GM23338 (cell line): ENCODE measurements at regions not wholly inside any gene's neighbourhood (a gene's known extent, or its start where the extent isn't known, plus 50 kb on each side); places are given as distances from the start of the nearest gene placed in this dataset.

ENCODE experiments used
- ATAC-seq: fragments of 200-7000 bp; cut with Tn5 transposase; 3 replicates; pipeline ENCODE4 v1.9.1; 2020
- DNase-seq: peaks from one replicate; pipeline ENCODE4 v3.0.0-alpha.2; 2015; ENCODE audit warnings: low spot score
- H2AFZ ChIP-seq: fragments of 200-600 bp; sonication (generic); 2 replicates; pipeline ENCODE4 v1.8.0; 2016; ENCODE audit warnings: antibody characterized with exemption, mild to moderate bottlenecking, moderate library complexity
- H3F3A ChIP-seq: fragments of 200-600 bp; sonication (generic); replicated peaks from 2 replicates; pipeline ENCODE4 v1.8.0; 2017; ENCODE audit warnings: antibody characterized with exemption, mixed run types, low read depth
- H3K27ac ChIP-seq: fragments of 200-600 bp; sonication (generic); 2 replicates; pipeline ENCODE4 v1.6.1; 2016; ENCODE audit warnings: low read depth
- H3K27me3 ChIP-seq: fragments of 200-600 bp; sonication (generic); 2 replicates; pipeline ENCODE4 v1.8.0; 2016; ENCODE audit warnings: mild to moderate bottlenecking, mixed run types, moderate library complexity; ENCODE audit not compliant: insufficient read depth
- H3K36me3 ChIP-seq: fragments of 200-600 bp; sonication (generic); 2 replicates; pipeline ENCODE4 v1.8.0; 2016; ENCODE audit warnings: mild to moderate bottlenecking; ENCODE audit not compliant: insufficient read depth
- H3K4me1 ChIP-seq: fragments of 200-600 bp; sonication (generic); 2 replicates; pipeline ENCODE4 v1.8.0; 2016; ENCODE audit warnings: mild to moderate bottlenecking, moderate library complexity; ENCODE audit not compliant: insufficient read depth
- H3K4me2 ChIP-seq: fragments of 200-600 bp; sonication (generic); 2 replicates; pipeline ENCODE4 v1.7.1; 2017; ENCODE audit warnings: mixed run types
- H3K4me3 ChIP-seq: fragments of 200-600 bp; sonication (generic); 2 replicates; pipeline ENCODE4 v1.6.1; 2016; ENCODE audit warnings: mixed run types
- H3K79me2 ChIP-seq: fragments of 200-600 bp; sonication (generic); replicated peaks from 2 replicates; pipeline ENCODE4 v1.8.0; 2017; ENCODE audit warnings: mild to moderate bottlenecking; ENCODE audit not compliant: insufficient read depth
- H3K9me2 ChIP-seq: fragments of 200-600 bp; sonication (generic); 2 replicates; pipeline ENCODE4 v1.8.0; 2017; ENCODE audit not compliant: insufficient read depth
- H4K20me1 ChIP-seq: fragments of 200-600 bp; sonication (generic); replicated peaks from 2 replicates; pipeline ENCODE4 v1.8.0; 2017; ENCODE audit warnings: mild to moderate bottlenecking; ENCODE audit not compliant: insufficient read depth
- H3K27ac Mint-ChIP-seq: 2 replicates; pipeline ENCODE4 v1.8.0; 2020; ENCODE audit warnings: inconsistent platforms, mild to moderate bottlenecking, moderate library complexity, mixed read lengths
- H3K27me3 Mint-ChIP-seq: 3 replicates; pipeline ENCODE4 v1.8.0; 2022; ENCODE audit warnings: low read depth, mild to moderate bottlenecking, moderate library complexity, mixed read lengths, inconsistent platforms; ENCODE audit not compliant: insufficient read depth, poor library complexity
- H3K36me3 Mint-ChIP-seq: 3 replicates; pipeline ENCODE4 v1.8.0; 2021; ENCODE audit warnings: low read depth, mild to moderate bottlenecking, inconsistent platforms, moderate library complexity, mixed read lengths
- H3K4me1 Mint-ChIP-seq: 3 replicates; pipeline ENCODE4 v1.8.0; 2020; ENCODE audit warnings: mild to moderate bottlenecking, inconsistent platforms, mixed read lengths
- H3K4me3 Mint-ChIP-seq: 3 replicates; pipeline ENCODE4 v1.8.0; 2021; ENCODE audit warnings: moderate library complexity, mild to moderate bottlenecking, inconsistent platforms, mixed read lengths
- H3K9me3 Mint-ChIP-seq: 3 replicates; pipeline ENCODE4 v1.8.0; 2020; ENCODE audit warnings: moderate library complexity, mild to moderate bottlenecking, inconsistent platforms, mixed read lengths
- CREB1 ChIP-seq: fragments of 250-450 bp; sonication (Bioruptor Pico); IDR thresholded peaks from 2 replicates; pipeline ENCODE4 v1.5.0; 2020; ENCODE audit warnings: low read depth, mild to moderate bottlenecking, moderate library complexity
- EZH2 ChIP-seq: fragments of 200-600 bp; sonication (generic); IDR thresholded peaks from one replicate; pipeline ENCODE4 v1.8.0; 2017; ENCODE audit warnings: antibody characterized with exemption, mild to moderate bottlenecking, low read depth; ENCODE audit not compliant: unreplicated experiment
- NANOG ChIP-seq: IDR thresholded peaks from 2 replicates; pipeline ENCODE4 v1.6.1; 2016; ENCODE audit warnings: antibody characterized with exemption, borderline replicate concordance
- POLR2AphosphoS5 ChIP-seq: IDR thresholded peaks from 2 replicates; pipeline ENCODE4 v1.6.1; 2016; ENCODE audit warnings: antibody characterized with exemption, low read depth
- STAT1 ChIP-seq: IDR thresholded peaks from one replicate; pipeline ENCODE4 v1.6.1; 2016; ENCODE audit warnings: antibody characterized with exemption; ENCODE audit not compliant: unreplicated experiment
- ZNF114 ChIP-seq: fragments of 250-450 bp; sonication (Bioruptor Pico); IDR thresholded peaks from 2 replicates; pipeline ENCODE4 v1.5.0; 2020; ENCODE audit warnings: mild to moderate bottlenecking, moderate library complexity
- ZNF331 ChIP-seq: fragments of 250-450 bp; sonication (Bioruptor Pico); IDR thresholded peaks from 2 replicates; pipeline ENCODE4 v1.5.0; 2020; ENCODE audit warnings: low read depth, mild to moderate bottlenecking, moderate library complexity
- TF ChIP-seq, protein P1 (sequence below): fragments of 250-450 bp; sonication (Bioruptor Pico); IDR thresholded peaks from 2 replicates; pipeline ENCODE4 v1.5.0; 2020; ENCODE audit warnings: mild to moderate bottlenecking, moderate library complexity
- TF ChIP-seq, protein P2 (sequence below): IDR thresholded peaks from one replicate; pipeline ENCODE4 v1.6.1; 2018; ENCODE audit warnings: antibody characterized with exemption; ENCODE audit not compliant: unreplicated experiment
- TF ChIP-seq, protein P3 (sequence below), 2 experiments: fragments of 200-600 bp in 1 of 2; sonication (generic) in 1 of 2; conservative IDR thresholded peaks; 2 replicates each; pipeline versions ENCODE4 v1.5.1 to v1.6.1; 2016 to 2017; ENCODE audit warnings: antibody characterized with exemption in 2 of 2, low read depth in 2 of 2, mild to moderate bottlenecking in 2 of 2, moderate library complexity in 1 of 2
- TF ChIP-seq, protein P4 (sequence below): IDR thresholded peaks from 2 replicates; pipeline ENCODE4 v1.6.1; 2016; ENCODE audit warnings: antibody characterized with exemption

DNA sequence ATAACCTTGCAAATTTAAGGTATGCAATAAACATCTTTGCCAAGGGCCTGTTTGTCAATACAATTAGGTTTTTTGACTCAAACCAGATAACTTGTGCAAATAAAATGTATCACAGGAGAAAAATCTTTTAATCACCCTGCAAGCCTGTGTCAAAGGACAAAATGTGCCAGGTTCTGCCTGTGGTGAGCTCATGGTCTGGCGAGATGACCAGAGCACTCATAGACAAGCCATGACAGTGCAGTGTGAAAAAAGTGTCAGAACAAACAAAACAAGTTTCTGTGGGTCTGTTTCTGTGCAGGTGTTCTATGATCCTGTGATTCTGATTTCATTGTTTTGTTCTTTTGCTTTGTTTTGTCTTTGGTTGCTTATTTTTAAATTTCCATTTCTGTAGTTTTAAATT is 847.2 kb downstream of the VRK1 start (continued):
- TF ChIP-seq, protein P1, sequence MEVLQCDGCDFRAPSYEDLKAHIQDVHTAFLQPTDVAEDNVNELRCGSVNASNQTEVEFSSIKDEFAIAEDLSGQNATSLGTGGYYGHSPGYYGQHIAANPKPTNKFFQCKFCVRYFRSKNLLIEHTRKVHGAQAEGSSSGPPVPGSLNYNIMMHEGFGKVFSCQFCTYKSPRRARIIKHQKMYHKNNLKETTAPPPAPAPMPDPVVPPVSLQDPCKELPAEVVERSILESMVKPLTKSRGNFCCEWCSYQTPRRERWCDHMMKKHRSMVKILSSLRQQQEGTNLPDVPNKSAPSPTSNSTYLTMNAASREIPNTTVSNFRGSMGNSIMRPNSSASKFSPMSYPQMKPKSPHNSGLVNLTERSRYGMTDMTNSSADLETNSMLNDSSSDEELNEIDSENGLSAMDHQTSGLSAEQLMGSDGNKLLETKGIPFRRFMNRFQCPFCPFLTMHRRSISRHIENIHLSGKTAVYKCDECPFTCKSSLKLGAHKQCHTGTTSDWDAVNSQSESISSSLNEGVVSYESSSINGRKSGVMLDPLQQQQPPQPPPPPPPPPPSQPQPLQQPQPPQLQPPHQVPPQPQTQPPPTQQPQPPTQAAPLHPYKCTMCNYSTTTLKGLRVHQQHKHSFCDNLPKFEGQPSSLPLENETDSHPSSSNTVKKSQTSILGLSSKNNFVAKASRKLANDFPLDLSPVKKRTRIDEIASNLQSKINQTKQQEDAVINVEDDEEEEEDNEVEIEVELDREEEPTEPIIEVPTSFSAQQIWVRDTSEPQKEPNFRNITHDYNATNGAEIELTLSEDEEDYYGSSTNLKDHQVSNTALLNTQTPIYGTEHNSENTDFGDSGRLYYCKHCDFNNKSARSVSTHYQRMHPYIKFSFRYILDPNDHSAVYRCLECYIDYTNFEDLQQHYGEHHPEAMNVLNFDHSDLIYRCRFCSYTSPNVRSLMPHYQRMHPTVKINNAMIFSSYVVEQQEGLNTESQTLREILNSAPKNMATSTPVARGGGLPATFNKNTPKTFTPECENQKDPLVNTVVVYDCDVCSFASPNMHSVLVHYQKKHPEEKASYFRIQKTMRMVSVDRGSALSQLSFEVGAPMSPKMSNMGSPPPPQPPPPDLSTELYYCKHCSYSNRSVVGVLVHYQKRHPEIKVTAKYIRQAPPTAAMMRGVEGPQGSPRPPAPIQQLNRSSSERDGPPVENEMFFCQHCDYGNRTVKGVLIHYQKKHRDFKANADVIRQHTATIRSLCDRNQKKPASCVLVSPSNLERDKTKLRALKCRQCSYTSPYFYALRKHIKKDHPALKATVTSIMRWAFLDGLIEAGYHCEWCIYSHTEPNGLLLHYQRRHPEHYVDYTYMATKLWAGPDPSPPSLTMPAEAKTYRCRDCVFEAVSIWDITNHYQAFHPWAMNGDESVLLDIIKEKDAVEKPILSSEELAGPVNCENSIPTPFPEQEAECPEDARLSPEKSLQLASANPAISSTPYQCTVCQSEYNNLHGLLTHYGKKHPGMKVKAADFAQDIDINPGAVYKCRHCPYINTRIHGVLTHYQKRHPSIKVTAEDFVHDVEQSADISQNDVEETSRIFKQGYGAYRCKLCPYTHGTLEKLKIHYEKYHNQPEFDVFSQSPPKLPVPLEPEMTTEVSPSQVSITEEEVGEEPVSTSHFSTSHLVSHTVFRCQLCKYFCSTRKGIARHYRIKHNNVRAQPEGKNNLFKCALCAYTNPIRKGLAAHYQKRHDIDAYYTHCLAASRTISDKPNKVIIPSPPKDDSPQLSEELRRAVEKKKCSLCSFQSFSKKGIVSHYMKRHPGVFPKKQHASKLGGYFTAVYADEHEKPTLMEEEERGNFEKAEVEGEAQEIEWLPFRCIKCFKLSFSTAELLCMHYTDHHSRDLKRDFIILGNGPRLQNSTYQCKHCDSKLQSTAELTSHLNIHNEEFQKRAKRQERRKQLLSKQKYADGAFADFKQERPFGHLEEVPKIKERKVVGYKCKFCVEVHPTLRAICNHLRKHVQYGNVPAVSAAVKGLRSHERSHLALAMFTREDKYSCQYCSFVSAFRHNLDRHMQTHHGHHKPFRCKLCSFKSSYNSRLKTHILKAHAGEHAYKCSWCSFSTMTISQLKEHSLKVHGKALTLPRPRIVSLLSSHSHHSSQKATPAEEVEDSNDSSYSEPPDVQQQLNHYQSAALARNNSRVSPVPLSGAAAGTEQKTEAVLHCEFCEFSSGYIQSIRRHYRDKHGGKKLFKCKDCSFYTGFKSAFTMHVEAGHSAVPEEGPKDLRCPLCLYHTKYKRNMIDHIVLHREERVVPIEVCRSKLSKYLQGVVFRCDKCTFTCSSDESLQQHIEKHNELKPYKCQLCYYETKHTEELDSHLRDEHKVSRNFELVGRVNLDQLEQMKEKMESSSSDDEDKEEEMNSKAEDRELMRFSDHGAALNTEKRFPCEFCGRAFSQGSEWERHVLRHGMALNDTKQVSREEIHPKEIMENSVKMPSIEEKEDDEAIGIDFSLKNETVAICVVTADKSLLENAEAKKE (CRISPR knock-in tag): no peak
- TF ChIP-seq, protein P2, sequence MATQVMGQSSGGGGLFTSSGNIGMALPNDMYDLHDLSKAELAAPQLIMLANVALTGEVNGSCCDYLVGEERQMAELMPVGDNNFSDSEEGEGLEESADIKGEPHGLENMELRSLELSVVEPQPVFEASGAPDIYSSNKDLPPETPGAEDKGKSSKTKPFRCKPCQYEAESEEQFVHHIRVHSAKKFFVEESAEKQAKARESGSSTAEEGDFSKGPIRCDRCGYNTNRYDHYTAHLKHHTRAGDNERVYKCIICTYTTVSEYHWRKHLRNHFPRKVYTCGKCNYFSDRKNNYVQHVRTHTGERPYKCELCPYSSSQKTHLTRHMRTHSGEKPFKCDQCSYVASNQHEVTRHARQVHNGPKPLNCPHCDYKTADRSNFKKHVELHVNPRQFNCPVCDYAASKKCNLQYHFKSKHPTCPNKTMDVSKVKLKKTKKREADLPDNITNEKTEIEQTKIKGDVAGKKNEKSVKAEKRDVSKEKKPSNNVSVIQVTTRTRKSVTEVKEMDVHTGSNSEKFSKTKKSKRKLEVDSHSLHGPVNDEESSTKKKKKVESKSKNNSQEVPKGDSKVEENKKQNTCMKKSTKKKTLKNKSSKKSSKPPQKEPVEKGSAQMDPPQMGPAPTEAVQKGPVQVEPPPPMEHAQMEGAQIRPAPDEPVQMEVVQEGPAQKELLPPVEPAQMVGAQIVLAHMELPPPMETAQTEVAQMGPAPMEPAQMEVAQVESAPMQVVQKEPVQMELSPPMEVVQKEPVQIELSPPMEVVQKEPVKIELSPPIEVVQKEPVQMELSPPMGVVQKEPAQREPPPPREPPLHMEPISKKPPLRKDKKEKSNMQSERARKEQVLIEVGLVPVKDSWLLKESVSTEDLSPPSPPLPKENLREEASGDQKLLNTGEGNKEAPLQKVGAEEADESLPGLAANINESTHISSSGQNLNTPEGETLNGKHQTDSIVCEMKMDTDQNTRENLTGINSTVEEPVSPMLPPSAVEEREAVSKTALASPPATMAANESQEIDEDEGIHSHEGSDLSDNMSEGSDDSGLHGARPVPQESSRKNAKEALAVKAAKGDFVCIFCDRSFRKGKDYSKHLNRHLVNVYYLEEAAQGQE: no peak
- no peak for TF ChIP-seq CREB1 (CRISPR knock-in tag)

DNA sequence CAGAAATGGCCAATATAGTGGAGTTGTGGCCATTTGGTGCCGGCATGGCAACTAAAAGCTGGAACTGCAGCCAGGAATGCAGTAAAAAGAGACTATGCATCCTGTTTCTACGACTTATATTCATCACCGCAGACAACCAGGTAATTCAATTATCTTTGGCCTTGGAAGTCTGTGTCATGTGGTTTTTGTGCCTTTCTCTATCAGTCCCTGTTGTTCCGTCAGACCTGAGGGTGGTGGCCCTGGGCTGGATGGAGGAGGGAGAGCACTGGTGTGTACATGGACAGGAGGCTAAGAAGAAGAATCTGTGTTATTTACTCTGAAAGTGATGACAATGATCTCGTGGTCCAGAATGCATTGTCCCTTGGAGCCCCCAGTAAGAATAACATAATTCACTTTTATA is 852.6 kb downstream of the VRK1 start:
- no peak overlapping the region for H2AFZ ChIP-seq
- H3K27ac ChIP-seq: no peak overlapping the region
- no peaks in the 10 kb centered on the region for H3K79me2 ChIP-seq
- Mint-ChIP-seq H3K9me3 (no peaks in the 10 kb centered on the region), H3K36me3 (no peaks in the 10 kb centered on the region), H3K27ac (no peak overlapping the region), H3K4me1 (peaks cover 25% of the 10 kb centered on the region), H3K27me3 (peaks cover 5% of the 10 kb centered on the region), H3K4me3 (no peak overlapping the region)
- no peaks in the 10 kb centered on the region for H3K27me3 ChIP-seq
- H3K4me3 ChIP-seq: no peak overlapping the region
- H4K20me1 ChIP-seq: no peaks in the 10 kb centered on the region
- DNase-seq (no peak), ATAC-seq (no peak)
- no peak overlapping the region for H3K4me2 ChIP-seq
- H3K9me2 ChIP-seq: peaks cover 6% of the 10 kb centered on the region; the same call in 1 of the 2 replicates
- no peaks in the 10 kb centered on the region; the same call in 1 of the 2 replicates for H3K36me3 ChIP-seq
- H3F3A ChIP-seq: no peaks in the 10 kb centered on the region
- peaks cover 17% of the 10 kb centered on the region for H3K4me1 ChIP-seq
- TF ChIP-seq ZNF331: no peak
- TF ChIP-seq, protein P3, sequence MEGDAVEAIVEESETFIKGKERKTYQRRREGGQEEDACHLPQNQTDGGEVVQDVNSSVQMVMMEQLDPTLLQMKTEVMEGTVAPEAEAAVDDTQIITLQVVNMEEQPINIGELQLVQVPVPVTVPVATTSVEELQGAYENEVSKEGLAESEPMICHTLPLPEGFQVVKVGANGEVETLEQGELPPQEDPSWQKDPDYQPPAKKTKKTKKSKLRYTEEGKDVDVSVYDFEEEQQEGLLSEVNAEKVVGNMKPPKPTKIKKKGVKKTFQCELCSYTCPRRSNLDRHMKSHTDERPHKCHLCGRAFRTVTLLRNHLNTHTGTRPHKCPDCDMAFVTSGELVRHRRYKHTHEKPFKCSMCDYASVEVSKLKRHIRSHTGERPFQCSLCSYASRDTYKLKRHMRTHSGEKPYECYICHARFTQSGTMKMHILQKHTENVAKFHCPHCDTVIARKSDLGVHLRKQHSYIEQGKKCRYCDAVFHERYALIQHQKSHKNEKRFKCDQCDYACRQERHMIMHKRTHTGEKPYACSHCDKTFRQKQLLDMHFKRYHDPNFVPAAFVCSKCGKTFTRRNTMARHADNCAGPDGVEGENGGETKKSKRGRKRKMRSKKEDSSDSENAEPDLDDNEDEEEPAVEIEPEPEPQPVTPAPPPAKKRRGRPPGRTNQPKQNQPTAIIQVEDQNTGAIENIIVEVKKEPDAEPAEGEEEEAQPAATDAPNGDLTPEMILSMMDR (conservative IDR thresholded peaks at IDR 0.05; ENCODE audit: low read depth in 2 of 2): no peak
- no peak for TF ChIP-seq CREB1 (CRISPR knock-in tag)
- TF ChIP-seq STAT1: no peak
- TF ChIP-seq NANOG: no peak
- no peak for TF ChIP-seq POLR2AphosphoS5
- no peak for TF ChIP-seq ZNF114 (CRISPR knock-in tag)
- TF ChIP-seq, protein P4, sequence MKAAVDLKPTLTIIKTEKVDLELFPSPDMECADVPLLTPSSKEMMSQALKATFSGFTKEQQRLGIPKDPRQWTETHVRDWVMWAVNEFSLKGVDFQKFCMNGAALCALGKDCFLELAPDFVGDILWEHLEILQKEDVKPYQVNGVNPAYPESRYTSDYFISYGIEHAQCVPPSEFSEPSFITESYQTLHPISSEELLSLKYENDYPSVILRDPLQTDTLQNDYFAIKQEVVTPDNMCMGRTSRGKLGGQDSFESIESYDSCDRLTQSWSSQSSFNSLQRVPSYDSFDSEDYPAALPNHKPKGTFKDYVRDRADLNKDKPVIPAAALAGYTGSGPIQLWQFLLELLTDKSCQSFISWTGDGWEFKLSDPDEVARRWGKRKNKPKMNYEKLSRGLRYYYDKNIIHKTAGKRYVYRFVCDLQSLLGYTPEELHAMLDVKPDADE: no peak
- no peak for TF ChIP-seq EZH2
